Activated CD8-positive, alpha-beta T cell treated with anti-CD3 and anti-CD28 coated beads for 36 hours (primary cell): ENCODE measurements at regions not wholly inside any gene's neighbourhood (a gene's known extent, or its start where the extent isn't known, plus 50 kb on each side); places are given as distances from the start of the nearest gene placed in this dataset.

Experiments
- ATAC-seq: fragments of 200-7000 bp; cut with Tn5 transposase; one replicate; pipeline ENCODE4 v1.10.0; 2021; ENCODE audit warnings: mild to moderate bottlenecking, moderate library complexity
- CTCF ChIA-PET: fragments of 350-600 bp; sonication (Branson Sonifier 250); formaldehyde crosslinking; loops from one replicate; lab custom pipeline; 2021; ENCODE audit warnings: antibody characterized with exemption; lab: Charles Lee
- POLR2A ChIA-PET: fragments of 350-600 bp; sonication (Branson Sonifier 250); formaldehyde crosslinking; loops from one replicate; lab custom pipeline; 2021; ENCODE audit warnings: antibody characterized with exemption; lab: Charles Lee
- DNase-seq: peaks from one replicate; pipeline ENCODE4 v3.0.0-alpha.2; 2020
- H3K27ac Mint-ChIP-seq: one replicate; pipeline ENCODE4 v1.8.0; 2021; ENCODE audit warnings: mild to moderate bottlenecking, mixed read lengths
- H3K27me3 Mint-ChIP-seq: one replicate; pipeline ENCODE4 v1.8.0; 2021; ENCODE audit warnings: mixed read lengths
- H3K36me3 Mint-ChIP-seq: one replicate; pipeline ENCODE4 v1.8.0; 2021; ENCODE audit warnings: low read depth, mixed read lengths
- H3K4me1 Mint-ChIP-seq: one replicate; pipeline ENCODE4 v1.8.0; 2021; ENCODE audit warnings: low read depth, mixed read lengths
- H3K4me3 Mint-ChIP-seq: one replicate; pipeline ENCODE4 v1.8.0; 2021; ENCODE audit warnings: mild to moderate bottlenecking, moderate library complexity, mixed read lengths
- H3K9me3 Mint-ChIP-seq: one replicate; pipeline ENCODE4 v1.8.0; 2021; ENCODE audit warnings: mixed read lengths
- CTCF ChIP-seq: fragments of 200-600 bp; IDR thresholded peaks from one replicate; pipeline ENCODE4 v1.8.0; 2022; ENCODE audit warnings: antibody characterized with exemption, mild to moderate bottlenecking
- intact Hi-C: fragments of 100-400 bp; cut with micrococcal nuclease; formaldehyde crosslinking; loops from one replicate; pipeline ENCODE4 v1.10.0; 2022

GRCh38 chr4:71663780-71664179 lies 120.1 kb downstream of the GC start:
- DNase-seq (no peak), ATAC-seq (no peak)
- Mint-ChIP-seq H3K36me3 (no peaks in the 10 kb centered on the region), H3K27ac (no peak overlapping the region), H3K4me1 (no peaks in the 10 kb centered on the region), H3K9me3 (no peaks in the 10 kb centered on the region), H3K4me3 (no peak overlapping the region), H3K27me3 (peaks cover 13% of the 10 kb centered on the region)
- intact Hi-C loops = no loop called here
- POLR2A ChIA-PET = no interaction called here
- CTCF ChIA-PET = no interaction called here
- no peak for TF ChIP-seq CTCF

GRCh38 chr4:71659979-71660378 lies 123.9 kb downstream of the GC start:
- DNase-seq (no peak), ATAC-seq (no peak)
- Mint-ChIP-seq H3K36me3 (no peaks in the 10 kb centered on the region), H3K4me1 (no peaks in the 10 kb centered on the region), H3K27ac (no peak overlapping the region), H3K9me3 (no peaks in the 10 kb centered on the region), H3K27me3 (peaks cover 3% of the 10 kb centered on the region), H3K4me3 (no peak overlapping the region)
- no peak for TF ChIP-seq CTCF
- intact Hi-C loops = no loop called here
- CTCF ChIA-PET = no interaction called here
- POLR2A ChIA-PET = no interaction called here

- ChIA-PET POLR2A (no interaction called here), CTCF (no interaction called here)
- Mint-ChIP-seq H3K36me3 (no peaks in the 10 kb centered on the region), H3K4me3 (no peak overlapping the region), H3K27me3 (peaks cover 2% of the 10 kb centered on the region), H3K4me1 (no peaks in the 10 kb centered on the region), H3K9me3 (no peaks in the 10 kb centered on the region), H3K27ac (no peak overlapping the region)
- ATAC-seq (no peak), DNase-seq (no peak)
- intact Hi-C loops = no loop called here
- no peak for TF ChIP-seq CTCF
Measured at GRCh38 chr4:71648923-71649322, 135.0 kb downstream of the GC start.

- ChIA-PET POLR2A (no interaction called here), CTCF (no interaction called here)
- Mint-ChIP-seq H3K4me3 (no peak overlapping the region), H3K4me1 (no peaks in the 10 kb centered on the region), H3K9me3 (no peaks in the 10 kb centered on the region), H3K27ac (no peak overlapping the region), H3K36me3 (no peaks in the 10 kb centered on the region), H3K27me3 (peaks cover 2% of the 10 kb centered on the region)
- no peak for TF ChIP-seq CTCF
- no peak for ATAC-seq
- intact Hi-C loops = no loop called here
- DNase-seq = no peak
Measured at GRCh38 chr4:71648448-71648847, 135.4 kb downstream of the GC start.

GRCh38 chr4:71639380-71639779 lies 144.5 kb downstream of the GC start:
- POLR2A ChIA-PET = no interaction called here
- H3K9me3 Mint-ChIP-seq = peaks cover 2% of the 10 kb centered on the region

More at GRCh38 chr4:71639380-71639779, 144.5 kb downstream of the GC start:
- Mint-ChIP-seq H3K27me3 (peaks cover 7% of the 10 kb centered on the region), H3K36me3 (no peaks in the 10 kb centered on the region), H3K4me3 (no peak overlapping the region), H3K27ac (no peak overlapping the region), H3K4me1 (no peaks in the 10 kb centered on the region)
- CTCF ChIA-PET = no interaction called here
- intact Hi-C loops = no loop called here
- ATAC-seq (no peak), DNase-seq (no peak)
- no peak for TF ChIP-seq CTCF
